NCI-H2196 treated with DMSO at 0.1 percent for 48 hours (cell line): ENCODE measurements at regions not wholly inside any gene's neighbourhood (a gene's known extent, or its start where the extent isn't known, plus 50 kb on each side); places are given as distances from the start of the nearest gene placed in this dataset.
A peak's percentile ranks its signal among the peaks of the same experiment; 100 is the strongest.
"Not testable (repeated sequence)": the region's sequence is repeated elsewhere in the genome, so short reads cannot be mapped to it uniquely, and the experiment has no call there.

Experiments
- DNase-seq: peaks from one replicate; lab custom pipeline; 2025; ENCODE audit not compliant: unreplicated experiment; lab: John Stamatoyannopoulos, UW

DNA sequence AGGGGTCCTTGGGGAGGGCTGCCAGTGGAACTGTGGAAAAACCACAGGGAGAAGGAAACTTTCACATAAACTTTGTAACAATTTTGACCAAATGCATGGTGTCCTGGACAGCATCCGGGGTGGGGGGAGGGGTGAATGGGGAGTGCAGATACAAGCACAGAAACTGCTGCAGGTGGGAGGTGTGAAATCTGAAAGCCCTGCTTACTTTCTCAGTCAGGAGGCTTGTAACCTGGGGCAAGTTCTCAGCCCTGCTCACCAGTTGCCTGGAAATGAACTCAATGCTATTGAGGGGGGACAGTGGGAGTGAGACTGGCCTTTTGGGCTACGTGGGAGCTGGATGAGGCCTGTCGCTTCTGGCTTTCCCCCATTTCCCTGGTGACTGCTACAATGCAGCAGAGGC is 694.5 kb upstream of the ZNF608 start:
- DNase-seq, result no peak

GRCh38 chr5:125446986-125447385 is 700.5 kb upstream of the ZNF608 start:
- DNase-seq, result no peak

GRCh38 chr5:125450771-125451170 is 704.3 kb upstream of the ZNF608 start:
- no peak for DNase-seq

GRCh38 chr5:125451622-125452021 is 705.2 kb upstream of the ZNF608 start:
- no peak for DNase-seq

- no peak for DNase-seq
These were observed 706.6 kb upstream of the ZNF608 start for GRCh38 chr5:125452991-125453390.

DNA sequence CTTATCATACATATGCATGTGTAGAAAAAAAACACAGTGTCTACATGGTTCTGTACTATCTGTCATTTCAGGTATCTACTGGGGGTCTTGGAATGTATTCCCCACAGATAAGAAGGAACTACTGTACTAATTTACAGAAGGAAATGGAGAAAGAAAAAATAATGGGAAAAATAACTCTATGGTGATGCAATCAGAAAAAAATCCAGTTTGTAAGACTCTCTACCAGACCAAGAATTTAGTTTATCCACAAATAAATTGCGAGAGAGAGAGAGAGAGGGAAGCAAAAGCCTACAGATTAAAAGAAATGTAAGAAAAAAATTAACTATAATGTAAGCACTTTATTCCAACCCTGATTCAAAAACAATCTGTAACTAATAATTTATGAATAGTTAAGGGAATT is 708.6 kb upstream of the ZNF608 start:
- DNase-seq, result no peak

- DNase-seq, result not testable (repeated sequence)
These were observed 709.6 kb upstream of the ZNF608 start for GRCh38 chr5:125456005-125456404.

DNA sequence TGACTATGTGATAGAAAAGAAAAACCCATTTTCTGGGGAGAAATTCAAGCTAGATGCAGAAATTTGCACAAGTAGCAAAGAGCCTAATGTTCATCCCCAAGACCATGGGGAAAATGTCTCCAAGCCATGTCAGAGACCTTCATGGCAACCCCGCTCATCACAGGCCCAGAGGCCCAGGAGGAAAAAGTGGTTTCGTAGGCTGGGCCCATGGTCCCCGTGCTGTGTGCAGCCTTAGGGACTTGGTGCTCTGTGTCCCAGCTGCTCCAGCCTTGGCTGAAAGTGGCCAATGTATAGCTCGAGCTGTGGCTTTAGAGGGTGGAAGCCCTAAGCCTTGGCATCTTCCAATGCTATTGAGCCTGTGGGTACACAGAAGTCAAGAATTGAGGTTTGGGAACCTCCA is 711.2 kb upstream of the ZNF608 start:
- DNase-seq, result no peak

GRCh38 chr5:125458949-125459348 is 712.5 kb upstream of the ZNF608 start:
- DNase-seq, result not testable (repeated sequence)

DNA sequence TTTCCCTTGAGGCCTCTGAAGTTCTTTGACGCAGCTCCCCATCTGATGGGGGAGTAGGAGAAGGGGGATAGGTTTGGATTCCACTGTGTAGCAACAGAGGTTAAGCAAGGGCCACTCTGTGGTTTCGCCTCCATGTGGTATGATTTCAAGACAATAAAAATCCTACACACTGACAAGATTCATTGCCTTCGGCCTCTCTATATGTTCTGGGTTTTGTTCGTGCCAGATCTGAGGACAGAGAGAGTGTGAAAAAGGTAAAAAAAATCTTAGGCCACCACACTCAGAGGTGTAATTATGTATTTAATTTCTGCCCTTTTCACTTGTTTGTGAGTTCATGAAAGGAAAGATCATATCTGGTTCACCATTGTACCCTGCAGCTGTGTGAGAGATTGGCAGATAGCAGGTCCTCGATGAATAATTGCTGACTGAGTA is 715.2 kb upstream of the ZNF608 start:
- no peak for DNase-seq

DNA sequence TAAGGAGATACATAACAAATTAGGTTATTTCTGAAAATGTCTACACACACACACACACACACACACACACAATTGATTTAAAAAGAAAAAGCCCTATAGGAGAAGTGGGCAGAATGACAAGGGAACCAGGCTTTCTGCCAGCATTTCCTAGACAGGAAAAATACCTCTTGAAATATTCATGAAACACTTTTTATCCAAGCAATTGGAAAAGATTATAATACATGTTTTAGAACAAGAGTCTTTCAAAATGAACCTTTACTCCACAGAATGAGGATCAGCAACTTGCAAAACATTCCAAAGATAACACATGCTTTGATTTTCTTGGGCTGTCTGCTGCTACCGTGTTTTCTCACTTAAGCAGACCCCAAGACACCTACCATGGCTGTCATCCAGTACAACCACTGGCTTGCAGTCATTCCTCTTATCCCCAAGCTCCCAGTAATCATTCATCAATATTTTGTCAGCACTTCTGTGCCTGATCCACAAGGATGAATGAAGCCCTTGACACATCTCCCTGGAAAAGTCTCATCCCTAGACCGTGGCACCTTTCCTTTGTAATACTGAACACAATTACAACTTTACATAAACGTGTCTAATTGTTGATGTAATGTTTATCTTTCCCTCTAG is 717.1 kb upstream of the ZNF608 start:
- DNase-seq, result no peak

DNA sequence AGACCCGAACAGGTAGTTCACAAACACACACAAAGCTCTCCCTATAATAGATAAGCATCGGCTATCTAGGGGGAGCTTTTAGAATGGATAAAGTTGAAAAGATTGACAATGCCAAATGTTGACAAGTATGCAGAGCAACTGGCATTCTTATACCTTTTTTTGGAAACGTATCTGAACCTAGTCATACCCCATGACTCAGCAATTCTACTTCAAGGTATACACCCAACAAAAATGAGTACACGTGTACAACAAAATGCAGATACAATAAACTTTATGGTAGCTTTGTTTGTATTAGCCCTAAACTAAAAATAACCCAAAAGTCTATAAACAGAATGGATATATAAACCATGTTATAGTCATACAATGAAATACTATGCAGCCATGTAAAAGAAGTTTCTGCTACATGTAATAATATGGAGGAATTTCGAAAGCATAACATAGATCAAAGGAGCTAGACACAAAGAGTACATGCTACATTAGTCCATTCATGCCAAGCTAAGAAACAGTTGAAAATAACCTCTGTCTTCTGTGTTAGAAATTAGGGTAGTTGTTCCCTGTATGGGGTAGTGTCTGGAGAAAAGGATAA is 718.5 kb upstream of the ZNF608 start:
- no peak for DNase-seq

- DNase-seq, result no peak
These were observed 719.3 kb upstream of the ZNF608 start for GRCh38 chr5:125465703-125466102.

- DNase-seq, result no peak
These were observed 720.8 kb upstream of the ZNF608 start for GRCh38 chr5:125467222-125467621.

DNA sequence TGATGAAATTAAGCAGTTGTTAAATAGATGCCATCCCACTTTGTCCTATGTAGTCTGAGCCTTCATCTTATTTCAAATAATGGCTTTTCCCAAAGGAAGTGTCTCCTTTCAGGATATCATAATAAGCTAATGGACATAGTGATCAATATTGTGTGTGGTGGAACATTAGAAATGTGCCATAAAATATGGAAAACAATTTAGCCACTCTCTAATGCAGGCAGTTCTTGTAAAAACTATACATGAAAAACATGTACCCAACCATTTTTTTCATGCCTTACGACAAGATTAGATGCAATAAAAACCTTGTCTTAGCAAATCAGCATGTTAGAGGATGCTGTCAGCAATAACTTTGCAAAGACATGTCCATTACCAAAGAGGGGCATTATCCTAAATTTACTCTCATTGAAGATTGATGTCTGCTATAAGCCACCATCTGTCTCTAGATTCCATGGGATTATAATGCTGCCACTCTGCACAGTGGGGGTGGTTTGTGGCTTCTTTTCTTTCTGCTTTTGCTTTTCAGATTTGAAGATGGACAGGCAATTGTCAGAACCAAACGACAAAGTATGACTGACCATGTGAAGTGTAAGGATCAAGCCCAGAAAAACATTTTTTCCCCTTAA is 724.0 kb upstream of the ZNF608 start:
- no peak for DNase-seq

GRCh38 chr5:125476901-125477585 is 730.6 kb upstream of the ZNF608 start:
- no peak for DNase-seq

GRCh38 chr5:125477586-125477975 is 731.1 kb upstream of the ZNF608 start:
- DNase-seq, result no peak

DNA sequence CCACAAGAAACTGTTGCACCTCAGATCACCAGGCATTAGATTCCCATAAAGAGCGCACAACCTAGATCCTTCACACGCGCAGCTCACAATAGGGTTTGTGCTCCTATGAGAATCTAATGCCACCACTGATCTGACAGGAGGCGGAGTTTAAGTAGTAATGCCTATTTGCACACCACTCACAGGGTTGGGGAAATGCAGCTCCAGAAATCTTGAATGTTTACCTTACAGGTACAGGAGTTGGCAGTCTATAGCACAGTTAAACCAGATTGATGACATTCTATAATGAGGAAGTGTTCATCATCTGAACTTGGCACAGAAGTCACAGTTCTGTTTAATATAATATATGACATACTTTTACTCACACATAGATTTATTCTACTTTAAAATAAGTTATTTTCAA is 732.2 kb upstream of the ZNF608 start:
- no peak for DNase-seq

DNA sequence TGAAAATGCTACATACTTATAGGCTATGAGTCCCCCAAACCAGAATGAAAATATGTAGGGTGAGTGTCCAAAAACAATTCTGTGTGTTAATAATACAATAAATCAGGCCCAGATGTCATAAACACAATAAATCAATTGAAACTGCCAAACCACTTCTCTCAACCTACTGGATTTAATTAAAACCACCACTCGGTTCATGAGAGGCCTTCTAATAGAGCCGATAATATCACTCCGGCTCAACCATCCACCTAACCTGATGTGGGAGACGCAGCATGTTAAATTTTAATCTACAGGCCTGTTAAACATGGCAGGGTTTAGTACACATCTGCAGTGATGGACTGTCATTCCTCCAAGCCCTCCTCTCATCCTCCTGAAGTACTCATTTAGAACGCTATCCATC is 734.5 kb upstream of the ZNF608 start:
- no peak for DNase-seq

- DNase-seq, result peak; percentile 8
These were observed 735.3 kb upstream of the ZNF608 start for GRCh38 chr5:125481506-125482465.

DNA sequence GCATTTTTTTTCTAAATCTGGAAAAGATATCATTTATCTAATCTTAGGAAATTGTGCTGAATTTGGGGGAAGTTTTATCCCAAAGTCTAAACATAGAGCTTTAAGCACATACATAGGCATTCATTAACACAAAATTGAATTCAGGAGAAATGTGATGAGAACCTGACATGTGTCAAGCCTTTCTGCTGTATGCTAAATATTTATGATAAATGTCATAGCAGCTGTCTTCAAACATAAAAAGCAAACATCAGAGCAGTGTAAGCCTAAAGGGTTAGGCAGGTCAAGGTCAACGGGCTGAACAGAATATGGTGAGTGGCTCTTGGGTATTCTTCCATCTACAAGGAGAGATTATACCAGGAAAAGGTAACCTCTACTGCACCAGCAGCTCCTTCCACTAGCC is 737.2 kb upstream of the ZNF608 start:
- no peak for DNase-seq
